HepG2 (cell line): ENCODE measurements at regions not wholly inside any gene's neighbourhood (a gene's known extent, or its start where the extent isn't known, plus 50 kb on each side); places are given as distances from the start of the nearest gene placed in this dataset.

ENCODE experiments used
- AGO1 ChIP-seq: fragments of 200-400 bp; formaldehyde crosslinking; IDR thresholded peaks from 2 replicates; pipeline ENCODE4 v1.6.1; 2017; ENCODE audit warnings: mild to moderate bottlenecking, low read depth, low read length, moderate library complexity; ENCODE audit not compliant: poor library complexity, severe bottlenecking
- CEBPB ChIP-seq: IDR thresholded peaks from 2 replicates; pipeline ENCODE4 v1.6.1; 2011; ENCODE audit warnings: low read depth, low read length, improper control_type of control experiment, borderline replicate concordance
- HNF4G ChIP-seq, 2 experiments: sonication (generic) in 1 of 2; formaldehyde crosslinking in 1 of 2; IDR thresholded peaks; 2 replicates each; pipeline versions ENCODE4 v1.4.0 to v1.6.1; 2011 to 2020; ENCODE audit warnings: borderline replicate concordance in 2 of 2, low read depth in 2 of 2, mild to moderate bottlenecking in 2 of 2, low read length in 1 of 2, missing genetic modification reagents in 1 of 2, moderate library complexity in 1 of 2
- MAZ ChIP-seq, 2 experiments: sonication (generic) in 1 of 2; formaldehyde crosslinking in 1 of 2; IDR thresholded peaks; 2 replicates each; pipeline versions ENCODE4 v1.5.0 to v1.6.1; 2012 to 2020; ENCODE audit warnings: low read depth in 2 of 2, mild to moderate bottlenecking in 2 of 2, borderline replicate concordance in 1 of 2, improper control_type of control experiment in 1 of 2, low read length in 1 of 2, missing genetic modification reagents in 1 of 2, moderate library complexity in 1 of 2
- SIN3A ChIP-seq: IDR thresholded peaks from 2 replicates; pipeline ENCODE4 v1.6.1; 2011; ENCODE audit warnings: low read depth, mild to moderate bottlenecking, control low read depth, low read length, borderline replicate concordance
- TCF7L2 ChIP-seq: IDR thresholded peaks from 2 replicates; pipeline ENCODE4 v1.6.1; 2011; ENCODE audit warnings: mild to moderate bottlenecking, low read depth, low read length, moderate library complexity
- TEAD3 ChIP-seq: optimal IDR thresholded peaks from 2 replicates; pipeline ENCODE3; 2016; ENCODE audit warnings: borderline replicate concordance
- ZNF143 ChIP-seq: sonication (generic); formaldehyde crosslinking; IDR thresholded peaks from 2 replicates; pipeline ENCODE4 v1.4.0; 2020; ENCODE audit warnings: missing genetic modification reagents
- ZNF263 ChIP-seq: sonication (generic); formaldehyde crosslinking; IDR thresholded peaks from 2 replicates; pipeline ENCODE4 v1.4.0; 2020; ENCODE audit warnings: missing genetic modification reagents
- ZNF343 ChIP-seq: sonication (generic); formaldehyde crosslinking; IDR thresholded peaks from 2 replicates; pipeline ENCODE4 v1.4.0; 2020; ENCODE audit warnings: mild to moderate bottlenecking, missing genetic modification reagents
- ZNF616 ChIP-seq: sonication (generic); formaldehyde crosslinking; IDR thresholded peaks from 2 replicates; pipeline ENCODE4 v1.5.0; 2020; ENCODE audit warnings: low read depth, mild to moderate bottlenecking, missing genetic modification reagents
- ZNF7 ChIP-seq: IDR thresholded peaks from 2 replicates; pipeline ENCODE4 v1.6.1; 2016; ENCODE audit warnings: missing biosample characterization, missing genetic modification reagents
- ZNF839 ChIP-seq: sonication (generic); formaldehyde crosslinking; IDR thresholded peaks from 2 replicates; pipeline ENCODE4 v1.4.0; 2020; ENCODE audit warnings: missing genetic modification reagents, mild to moderate bottlenecking, borderline replicate concordance
- ZSCAN20 ChIP-seq: sonication (generic); formaldehyde crosslinking; IDR thresholded peaks from 2 replicates; pipeline ENCODE4 v1.4.0; 2020; ENCODE audit warnings: missing genetic modification reagents, mild to moderate bottlenecking, borderline replicate concordance
- ZSCAN9 ChIP-seq: IDR thresholded peaks from 2 replicates; pipeline ENCODE4 v1.6.1; 2016; ENCODE audit warnings: borderline replicate concordance
- TF ChIP-seq, protein P1 (sequence below): sonication (generic); formaldehyde crosslinking; IDR thresholded peaks from 2 replicates; pipeline ENCODE4 v1.4.0; 2020; ENCODE audit warnings: missing genetic modification reagents, borderline replicate concordance
- TF ChIP-seq, protein P2 (sequence below): sonication (generic); formaldehyde crosslinking; IDR thresholded peaks from 2 replicates; pipeline ENCODE4 v1.9.0; 2021; ENCODE audit warnings: missing genetic modification reagents, mild to moderate bottlenecking, borderline replicate concordance
- TF ChIP-seq, protein P3 (sequence below): sonication (generic); formaldehyde crosslinking; IDR thresholded peaks from 2 replicates; pipeline ENCODE4 v1.5.1; 2020; ENCODE audit warnings: missing genetic modification reagents, mild to moderate bottlenecking, borderline replicate concordance
- TF ChIP-seq, protein P4 (sequence below): sonication (generic); formaldehyde crosslinking; conservative IDR thresholded peaks from 2 replicates; pipeline ENCODE4 v1.4.0; 2020; ENCODE audit warnings: missing genetic modification reagents
- TF ChIP-seq, protein P5 (sequence below): sonication (generic); formaldehyde crosslinking; IDR thresholded peaks from 2 replicates; pipeline ENCODE4 v1.4.0; 2020; ENCODE audit warnings: missing genetic modification reagents

DNA sequence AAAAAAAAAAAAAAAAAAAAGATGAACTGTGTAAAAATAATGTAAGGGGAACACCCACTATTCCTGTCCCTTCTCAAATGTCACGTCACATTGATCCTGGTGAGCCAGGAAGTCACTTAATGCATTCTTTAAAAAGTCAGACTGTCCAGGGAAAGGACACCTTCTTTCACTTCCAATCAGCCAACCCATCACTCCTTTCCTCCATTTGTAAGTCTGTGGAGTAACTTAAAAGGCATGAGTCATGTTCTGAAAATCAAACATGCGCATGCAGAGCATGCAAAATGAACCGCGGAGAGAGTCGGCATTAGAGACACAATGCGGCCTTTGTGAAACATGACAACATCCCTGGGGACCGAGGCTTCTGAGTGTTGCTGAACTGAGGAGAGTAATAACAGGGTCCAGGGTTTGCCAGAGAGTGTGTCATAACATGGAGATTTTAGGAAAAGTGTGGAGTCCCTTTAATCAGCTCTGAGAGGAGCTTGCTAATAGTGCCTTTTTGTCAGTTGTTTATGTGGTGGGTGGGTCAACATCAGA is 77.6 kb upstream of the SEMA6A start (continued):
- TF ChIP-seq TEAD3: peak; percentile 66
- peak; percentile 72 for TF ChIP-seq CEBPB
- no peak for TF ChIP-seq ZNF616 (CRISPR knock-in tag)
- TF ChIP-seq ZSCAN20: no peak
- TF ChIP-seq, protein P1, sequence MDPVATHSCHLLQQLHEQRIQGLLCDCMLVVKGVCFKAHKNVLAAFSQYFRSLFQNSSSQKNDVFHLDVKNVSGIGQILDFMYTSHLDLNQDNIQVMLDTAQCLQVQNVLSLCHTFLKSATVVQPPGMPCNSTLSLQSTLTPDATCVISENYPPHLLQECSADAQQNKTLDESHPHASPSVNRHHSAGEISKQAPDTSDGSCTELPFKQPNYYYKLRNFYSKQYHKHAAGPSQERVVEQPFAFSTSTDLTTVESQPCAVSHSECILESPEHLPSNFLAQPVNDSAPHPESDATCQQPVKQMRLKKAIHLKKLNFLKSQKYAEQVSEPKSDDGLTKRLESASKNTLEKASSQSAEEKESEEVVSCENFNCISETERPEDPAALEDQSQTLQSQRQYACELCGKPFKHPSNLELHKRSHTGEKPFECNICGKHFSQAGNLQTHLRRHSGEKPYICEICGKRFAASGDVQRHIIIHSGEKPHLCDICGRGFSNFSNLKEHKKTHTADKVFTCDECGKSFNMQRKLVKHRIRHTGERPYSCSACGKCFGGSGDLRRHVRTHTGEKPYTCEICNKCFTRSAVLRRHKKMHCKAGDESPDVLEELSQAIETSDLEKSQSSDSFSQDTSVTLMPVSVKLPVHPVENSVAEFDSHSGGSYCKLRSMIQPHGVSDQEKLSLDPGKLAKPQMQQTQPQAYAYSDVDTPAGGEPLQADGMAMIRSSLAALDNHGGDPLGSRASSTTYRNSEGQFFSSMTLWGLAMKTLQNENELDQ: no peak
- no peak for TF ChIP-seq ZNF343 (CRISPR knock-in tag)
- TF ChIP-seq, protein P2, sequence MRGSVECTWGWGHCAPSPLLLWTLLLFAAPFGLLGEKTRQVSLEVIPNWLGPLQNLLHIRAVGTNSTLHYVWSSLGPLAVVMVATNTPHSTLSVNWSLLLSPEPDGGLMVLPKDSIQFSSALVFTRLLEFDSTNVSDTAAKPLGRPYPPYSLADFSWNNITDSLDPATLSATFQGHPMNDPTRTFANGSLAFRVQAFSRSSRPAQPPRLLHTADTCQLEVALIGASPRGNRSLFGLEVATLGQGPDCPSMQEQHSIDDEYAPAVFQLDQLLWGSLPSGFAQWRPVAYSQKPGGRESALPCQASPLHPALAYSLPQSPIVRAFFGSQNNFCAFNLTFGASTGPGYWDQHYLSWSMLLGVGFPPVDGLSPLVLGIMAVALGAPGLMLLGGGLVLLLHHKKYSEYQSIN: no peak
- TF ChIP-seq, protein P3, sequence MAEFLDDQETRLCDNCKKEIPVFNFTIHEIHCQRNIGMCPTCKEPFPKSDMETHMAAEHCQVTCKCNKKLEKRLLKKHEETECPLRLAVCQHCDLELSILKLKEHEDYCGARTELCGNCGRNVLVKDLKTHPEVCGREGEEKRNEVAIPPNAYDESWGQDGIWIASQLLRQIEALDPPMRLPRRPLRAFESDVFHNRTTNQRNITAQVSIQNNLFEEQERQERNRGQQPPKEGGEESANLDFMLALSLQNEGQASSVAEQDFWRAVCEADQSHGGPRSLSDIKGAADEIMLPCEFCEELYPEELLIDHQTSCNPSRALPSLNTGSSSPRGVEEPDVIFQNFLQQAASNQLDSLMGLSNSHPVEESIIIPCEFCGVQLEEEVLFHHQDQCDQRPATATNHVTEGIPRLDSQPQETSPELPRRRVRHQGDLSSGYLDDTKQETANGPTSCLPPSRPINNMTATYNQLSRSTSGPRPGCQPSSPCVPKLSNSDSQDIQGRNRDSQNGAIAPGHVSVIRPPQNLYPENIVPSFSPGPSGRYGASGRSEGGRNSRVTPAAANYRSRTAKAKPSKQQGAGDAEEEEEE (CRISPR knock-in tag): no peak
- no peak for TF ChIP-seq ZNF7 (CRISPR knock-in tag)
- no peak for TF ChIP-seq MAZ (IDR thresholded peaks at IDR 0.05; ENCODE audit: borderline replicate concordance, low read depth, low read length)
- TF ChIP-seq MAZ (CRISPR knock-in tag; IDR thresholded peaks at IDR 0.05; ENCODE audit: low read depth): no peak
- no peak for TF ChIP-seq ZNF143 (CRISPR knock-in tag)
- TF ChIP-seq ZNF839 (CRISPR knock-in tag): no peak
- no peak for TF ChIP-seq TCF7L2
- TF ChIP-seq ZSCAN9 (CRISPR knock-in tag): peak; percentile 54; the same call in 1 of the 2 replicates
- no peak for TF ChIP-seq SIN3A
- no peak for TF ChIP-seq ZNF263 (CRISPR knock-in tag)
- TF ChIP-seq, protein P4, sequence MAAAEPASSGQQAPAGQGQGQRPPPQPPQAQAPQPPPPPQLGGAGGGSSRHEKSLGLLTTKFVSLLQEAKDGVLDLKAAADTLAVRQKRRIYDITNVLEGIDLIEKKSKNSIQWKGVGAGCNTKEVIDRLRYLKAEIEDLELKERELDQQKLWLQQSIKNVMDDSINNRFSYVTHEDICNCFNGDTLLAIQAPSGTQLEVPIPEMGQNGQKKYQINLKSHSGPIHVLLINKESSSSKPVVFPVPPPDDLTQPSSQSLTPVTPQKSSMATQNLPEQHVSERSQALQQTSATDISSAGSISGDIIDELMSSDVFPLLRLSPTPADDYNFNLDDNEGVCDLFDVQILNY (CRISPR knock-in tag): no peak
- TF ChIP-seq, protein P5, sequence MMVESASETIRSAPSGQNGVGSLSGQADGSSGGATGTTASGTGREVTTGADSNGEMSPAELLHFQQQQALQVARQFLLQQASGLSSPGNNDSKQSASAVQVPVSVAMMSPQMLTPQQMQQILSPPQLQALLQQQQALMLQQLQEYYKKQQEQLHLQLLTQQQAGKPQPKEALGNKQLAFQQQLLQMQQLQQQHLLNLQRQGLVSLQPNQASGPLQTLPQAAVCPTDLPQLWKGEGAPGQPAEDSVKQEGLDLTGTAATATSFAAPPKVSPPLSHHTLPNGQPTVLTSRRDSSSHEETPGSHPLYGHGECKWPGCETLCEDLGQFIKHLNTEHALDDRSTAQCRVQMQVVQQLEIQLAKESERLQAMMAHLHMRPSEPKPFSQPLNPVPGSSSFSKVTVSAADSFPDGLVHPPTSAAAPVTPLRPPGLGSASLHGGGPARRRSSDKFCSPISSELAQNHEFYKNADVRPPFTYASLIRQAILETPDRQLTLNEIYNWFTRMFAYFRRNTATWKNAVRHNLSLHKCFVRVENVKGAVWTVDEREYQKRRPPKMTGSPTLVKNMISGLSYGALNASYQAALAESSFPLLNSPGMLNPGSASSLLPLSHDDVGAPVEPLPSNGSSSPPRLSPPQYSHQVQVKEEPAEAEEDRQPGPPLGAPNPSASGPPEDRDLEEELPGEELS: peak; percentile 81
- TF ChIP-seq HNF4G (IDR thresholded peaks at IDR 0.05; ENCODE audit: borderline replicate concordance, low read depth, low read length): peak; percentile 33; the same call in 1 of the 2 replicates
- no peak for TF ChIP-seq HNF4G (CRISPR knock-in tag; IDR thresholded peaks at IDR 0.05; ENCODE audit: borderline replicate concordance, low read depth)
- no peak for TF ChIP-seq AGO1
